ENCODE measurements at regions not wholly inside any gene's neighbourhood (a gene's known extent, or its start where the extent isn't known, plus 50 kb on each side); places are given as distances from the start of the nearest gene placed in this dataset.

- no peaks in the 10 kb centered on the region for H3K4me1 Mint-ChIP-seq (ENCODE audit: low read depth, unreplicated experiment)
- H3K27me3 Mint-ChIP-seq (ENCODE audit: unreplicated experiment), result no peaks in the 10 kb centered on the region
- TF ChIP-seq CTCF (IDR thresholded peaks at IDR 0.05; ENCODE audit: partially characterized antibody, unreplicated experiment), result no peak
- no peak for DNase-seq
- no peaks in the 10 kb centered on the region for H3K36me3 Mint-ChIP-seq (ENCODE audit: unreplicated experiment)
- H3K4me3 Mint-ChIP-seq (ENCODE audit: unreplicated experiment), result no peak overlapping the region
- H3K9me3 Mint-ChIP-seq (ENCODE audit: unreplicated experiment), result no peaks in the 10 kb centered on the region
- H3K27ac Mint-ChIP-seq (ENCODE audit: unreplicated experiment), result no peak overlapping the region
Observed at GRCh38 chr2:79272616-79273015, 113.1 kb upstream of the REG3A start.

GRCh38 chr2:79271456-79271855 is 111.9 kb upstream of the REG3A start:
- Mint-ChIP-seq H3K9me3 (ENCODE audit: unreplicated experiment) (no peaks in the 10 kb centered on the region), H3K27me3 (ENCODE audit: unreplicated experiment) (no peaks in the 10 kb centered on the region), H3K4me3 (ENCODE audit: unreplicated experiment) (no peak overlapping the region), H3K4me1 (ENCODE audit: low read depth, unreplicated experiment) (no peaks in the 10 kb centered on the region), H3K36me3 (ENCODE audit: unreplicated experiment) (no peaks in the 10 kb centered on the region), H3K27ac (ENCODE audit: unreplicated experiment) (no peak overlapping the region)
- DNase-seq, result no peak
- TF ChIP-seq CTCF (IDR thresholded peaks at IDR 0.05; ENCODE audit: partially characterized antibody, unreplicated experiment), result no peak

- no peak overlapping the region for H3K4me3 Mint-ChIP-seq (ENCODE audit: unreplicated experiment)
- H3K9me3 Mint-ChIP-seq (ENCODE audit: unreplicated experiment), result peaks cover 1% of the 10 kb centered on the region
- DNase-seq, result no peak
- H3K27me3 Mint-ChIP-seq (ENCODE audit: unreplicated experiment), result no peaks in the 10 kb centered on the region
- H3K4me1 Mint-ChIP-seq (ENCODE audit: low read depth, unreplicated experiment), result peaks cover 2% of the 10 kb centered on the region
- no peak for TF ChIP-seq CTCF (IDR thresholded peaks at IDR 0.05; ENCODE audit: partially characterized antibody, unreplicated experiment)
- no peaks in the 10 kb centered on the region for H3K36me3 Mint-ChIP-seq (ENCODE audit: unreplicated experiment)
- no peak overlapping the region for H3K27ac Mint-ChIP-seq (ENCODE audit: unreplicated experiment)
Observed at GRCh38 chr2:79260848-79261247, 101.3 kb upstream of the REG3A start.

GRCh38 chr2:79259959-79260358 is 100.4 kb upstream of the REG3A start:
- no peak for DNase-seq
- H3K36me3 Mint-ChIP-seq (ENCODE audit: unreplicated experiment), result no peaks in the 10 kb centered on the region
- no peak overlapping the region for H3K4me3 Mint-ChIP-seq (ENCODE audit: unreplicated experiment)
- H3K27me3 Mint-ChIP-seq (ENCODE audit: unreplicated experiment), result no peaks in the 10 kb centered on the region
- no peak for TF ChIP-seq CTCF (IDR thresholded peaks at IDR 0.05; ENCODE audit: partially characterized antibody, unreplicated experiment)
- H3K27ac Mint-ChIP-seq (ENCODE audit: unreplicated experiment), result no peak overlapping the region
- peaks cover 1% of the 10 kb centered on the region for H3K9me3 Mint-ChIP-seq (ENCODE audit: unreplicated experiment)
- H3K4me1 Mint-ChIP-seq (ENCODE audit: low read depth, unreplicated experiment), result peaks cover 2% of the 10 kb centered on the region

- no peak for TF ChIP-seq CTCF (IDR thresholded peaks at IDR 0.05; ENCODE audit: partially characterized antibody, unreplicated experiment)
- H3K27ac Mint-ChIP-seq (ENCODE audit: unreplicated experiment), result no peak overlapping the region
- no peaks in the 10 kb centered on the region for H3K4me1 Mint-ChIP-seq (ENCODE audit: low read depth, unreplicated experiment)
- no peaks in the 10 kb centered on the region for H3K27me3 Mint-ChIP-seq (ENCODE audit: unreplicated experiment)
- peaks cover under 1% of the 10 kb centered on the region for H3K9me3 Mint-ChIP-seq (ENCODE audit: unreplicated experiment)
- no peak overlapping the region for H3K4me3 Mint-ChIP-seq (ENCODE audit: unreplicated experiment)
- H3K36me3 Mint-ChIP-seq (ENCODE audit: unreplicated experiment), result no peaks in the 10 kb centered on the region
- DNase-seq, result no peak
Observed at GRCh38 chr2:79259296-79259695, 99.7 kb upstream of the REG3A start.

All from glutamatergic neuron (in vitro differentiated cells).